Osteoblast (primary cell): ENCODE measurements at regions not wholly inside any gene's neighbourhood (a gene's known extent, or its start where the extent isn't known, plus 50 kb on each side); places are given as distances from the start of the nearest gene placed in this dataset.

ENCODE experiments used
- DNase-seq: peaks from one replicate; pipeline ENCODE4 v3.0.0; 2011; ENCODE audit warnings: low spot score, mixed read lengths; ENCODE audit not compliant: insufficient read length; ENCODE audit errors: missing footprints
- H2AFZ ChIP-seq: 2 replicates; pipeline ENCODE4 v1.6.0; 2011; ENCODE audit warnings: mild to moderate bottlenecking, low read length
- H3K27ac ChIP-seq: 2 replicates; pipeline ENCODE4 v1.5.1; 2011; ENCODE audit warnings: mild to moderate bottlenecking, low read depth, low read length, moderate library complexity
- H3K27me3 ChIP-seq: 2 replicates; pipeline ENCODE4 v1.6.0; 2012; ENCODE audit warnings: mild to moderate bottlenecking, control low read depth, inconsistent platforms, low read length, moderate library complexity; ENCODE audit not compliant: insufficient read depth
- H3K36me3 ChIP-seq: 2 replicates; pipeline ENCODE4 v1.5.1; 2011; ENCODE audit warnings: mild to moderate bottlenecking, low read length, control low read depth, moderate library complexity; ENCODE audit not compliant: insufficient read depth
- H3K4me1 ChIP-seq: 2 replicates; pipeline ENCODE4 v1.5.1; 2011; ENCODE audit warnings: mild to moderate bottlenecking, low read length, control low read depth, moderate library complexity; ENCODE audit not compliant: insufficient read depth
- H3K4me2 ChIP-seq: 2 replicates; pipeline ENCODE4 v1.6.0; 2011; ENCODE audit warnings: mild to moderate bottlenecking, low read length; ENCODE audit not compliant: insufficient read depth
- H3K4me3 ChIP-seq: fragments of 200-600 bp; sonication (generic); 3 replicates; pipeline ENCODE4 v1.5.1; 2012; ENCODE audit warnings: mild to moderate bottlenecking, low read length, inconsistent platforms; ENCODE audit not compliant: insufficient read depth
- H3K79me2 ChIP-seq: 2 replicates; pipeline ENCODE4 v1.6.0; 2012; ENCODE audit warnings: mild to moderate bottlenecking, low read length, control low read depth, inconsistent platforms; ENCODE audit not compliant: insufficient read depth
- H3K9me3 ChIP-seq: 2 replicates; pipeline ENCODE4 v1.5.1; 2011; ENCODE audit warnings: low read depth, low read length, control low read depth
- H4K20me1 ChIP-seq: 2 replicates; pipeline ENCODE4 v1.6.0; 2012; ENCODE audit warnings: mild to moderate bottlenecking, low read length, control low read depth; ENCODE audit not compliant: insufficient read depth
- TF ChIP-seq, protein P1 (sequence below): IDR thresholded peaks from 2 replicates; pipeline ENCODE4 v1.5.1; 2011; ENCODE audit warnings: mild to moderate bottlenecking, low read depth, low read length, moderate library complexity; ENCODE audit errors: extremely low read depth

GRCh38 chr17:13694934-13695333 is 93.2 kb upstream of the HS3ST3A1 start:
- Histone ChIP-seq H3K79me2 (no peaks in the 10 kb centered on the region), H3K4me2 (no peak overlapping the region), H3K27me3 (no peaks in the 10 kb centered on the region), H3K4me3 (no peak overlapping the region), H3K27ac (no peak overlapping the region), H4K20me1 (no peaks in the 10 kb centered on the region), H3K4me1 (no peaks in the 10 kb centered on the region), H3K36me3 (no peaks in the 10 kb centered on the region), H3K9me3 (no peaks in the 10 kb centered on the region), H2AFZ (no peak overlapping the region)
- DNase-seq = no peak
- TF ChIP-seq, protein P1, sequence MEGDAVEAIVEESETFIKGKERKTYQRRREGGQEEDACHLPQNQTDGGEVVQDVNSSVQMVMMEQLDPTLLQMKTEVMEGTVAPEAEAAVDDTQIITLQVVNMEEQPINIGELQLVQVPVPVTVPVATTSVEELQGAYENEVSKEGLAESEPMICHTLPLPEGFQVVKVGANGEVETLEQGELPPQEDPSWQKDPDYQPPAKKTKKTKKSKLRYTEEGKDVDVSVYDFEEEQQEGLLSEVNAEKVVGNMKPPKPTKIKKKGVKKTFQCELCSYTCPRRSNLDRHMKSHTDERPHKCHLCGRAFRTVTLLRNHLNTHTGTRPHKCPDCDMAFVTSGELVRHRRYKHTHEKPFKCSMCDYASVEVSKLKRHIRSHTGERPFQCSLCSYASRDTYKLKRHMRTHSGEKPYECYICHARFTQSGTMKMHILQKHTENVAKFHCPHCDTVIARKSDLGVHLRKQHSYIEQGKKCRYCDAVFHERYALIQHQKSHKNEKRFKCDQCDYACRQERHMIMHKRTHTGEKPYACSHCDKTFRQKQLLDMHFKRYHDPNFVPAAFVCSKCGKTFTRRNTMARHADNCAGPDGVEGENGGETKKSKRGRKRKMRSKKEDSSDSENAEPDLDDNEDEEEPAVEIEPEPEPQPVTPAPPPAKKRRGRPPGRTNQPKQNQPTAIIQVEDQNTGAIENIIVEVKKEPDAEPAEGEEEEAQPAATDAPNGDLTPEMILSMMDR = no peak

GRCh38 chr17:13698832-13699231 is 97.1 kb upstream of the HS3ST3A1 start:
- Histone ChIP-seq H3K79me2 (no peaks in the 10 kb centered on the region), H2AFZ (no peak overlapping the region), H3K4me2 (no peak overlapping the region), H4K20me1 (no peaks in the 10 kb centered on the region), H3K36me3 (no peaks in the 10 kb centered on the region), H3K27ac (no peak overlapping the region), H3K9me3 (no peaks in the 10 kb centered on the region), H3K4me1 (peaks cover 12% of the 10 kb centered on the region), H3K4me3 (no peak overlapping the region), H3K27me3 (no peaks in the 10 kb centered on the region)
- no peak for DNase-seq
- TF ChIP-seq, protein P1 = no peak

GRCh38 chr17:13699261-13699660 is 97.5 kb upstream of the HS3ST3A1 start:
- no peaks in the 10 kb centered on the region for H3K27me3 ChIP-seq
- TF ChIP-seq, protein P1 = no peak
- no peaks in the 10 kb centered on the region for H3K9me3 ChIP-seq
- no peaks in the 10 kb centered on the region for H4K20me1 ChIP-seq
- DNase-seq = no peak
- no peak overlapping the region for H3K4me3 ChIP-seq
- no peak overlapping the region for H3K4me2 ChIP-seq
- H2AFZ ChIP-seq = no peak overlapping the region
- no peaks in the 10 kb centered on the region for H3K79me2 ChIP-seq
- H3K27ac ChIP-seq = no peak overlapping the region
- H3K4me1 ChIP-seq = peaks cover 16% of the 10 kb centered on the region
- no peaks in the 10 kb centered on the region for H3K36me3 ChIP-seq

DNA sequence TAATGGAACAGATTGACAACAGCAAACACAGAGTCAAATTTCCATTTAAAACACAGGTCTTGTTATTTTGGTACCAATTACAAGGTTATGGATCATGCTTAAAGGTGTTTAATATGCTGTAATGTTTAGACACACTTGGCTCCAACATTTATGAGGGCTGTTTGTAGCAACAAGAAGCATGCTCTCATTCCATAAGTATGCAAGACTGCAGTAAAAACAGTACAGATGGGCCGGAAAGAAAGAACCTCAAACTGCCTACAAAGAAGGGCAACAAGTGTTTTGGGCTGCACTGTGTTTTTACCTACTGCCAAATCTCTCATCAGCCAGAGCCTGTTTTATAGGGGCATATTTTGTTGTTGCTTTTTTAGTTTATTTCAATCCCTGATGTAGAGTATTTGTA is 100.5 kb upstream of the HS3ST3A1 start:
- Histone ChIP-seq H3K27ac (no peak overlapping the region), H3K4me2 (no peak overlapping the region), H3K4me3 (no peak overlapping the region), H4K20me1 (no peaks in the 10 kb centered on the region), H3K4me1 (peaks cover 24% of the 10 kb centered on the region), H3K27me3 (no peaks in the 10 kb centered on the region), H3K9me3 (no peaks in the 10 kb centered on the region), H2AFZ (no peak overlapping the region), H3K36me3 (no peaks in the 10 kb centered on the region), H3K79me2 (no peaks in the 10 kb centered on the region)
- DNase-seq = no peak
- TF ChIP-seq, protein P1 = no peak
